Lung (tissue), 11 donors: ENCODE measurements at regions not wholly inside any gene's neighbourhood (a gene's known extent, or its start where the extent isn't known, plus 50 kb on each side); places are given as distances from the start of the nearest gene placed in this dataset.

Experiments used
- ATAC-seq: fragments of 200-7000 bp; cut with Tn5 transposase; one replicate; pipeline ENCODE4 v1.9.1; 2020; ENCODE audit warnings: moderate number of reproducible peaks; ENCODE audit not compliant: insufficient read depth, low FRiP score
- DNase-seq, 3 donors: peaks; one replicate each; pipeline ENCODE4 v3.0.0-alpha.2; 2013 to 2017
- H3K27ac ChIP-seq, 2 donors: one replicate each; pipeline ENCODE4 v1.5.1; 2013; ENCODE audit warnings: mild to moderate bottlenecking in 2 of 2, moderate library complexity in 2 of 2, control low read depth in 1 of 2, inconsistent platforms in 1 of 2, low read depth in 1 of 2, low read length in 1 of 2
- H3K27me3 ChIP-seq, 3 donors: one replicate each; pipeline ENCODE4 v1.5.1; 2013; ENCODE audit warnings: low read length in 2 of 3; ENCODE audit not compliant: control insufficient read depth in 3 of 3, insufficient read depth in 3 of 3
- H3K36me3 ChIP-seq, 4 donors: one replicate each; pipeline ENCODE4 v1.5.1; 2013; ENCODE audit warnings: low read length in 4 of 4, mild to moderate bottlenecking in 1 of 4, moderate library complexity in 1 of 4; ENCODE audit not compliant: control insufficient read depth in 4 of 4, insufficient read depth in 4 of 4
- H3K4me1 ChIP-seq, 5 donors: one replicate each; pipeline ENCODE4 v1.5.1; 2013; ENCODE audit warnings: low read length in 5 of 5, mild to moderate bottlenecking in 2 of 5, moderate library complexity in 1 of 5; ENCODE audit not compliant: control insufficient read depth in 5 of 5, insufficient read depth in 5 of 5
- H3K4me3 ChIP-seq: one replicate; pipeline ENCODE4 v1.5.1; 2013; ENCODE audit warnings: mild to moderate bottlenecking, control low read depth, moderate library complexity
- H3K9ac ChIP-seq, 2 donors: one replicate each; pipeline ENCODE4 v1.5.1; 2013; ENCODE audit warnings: low read length in 2 of 2, control low read depth in 1 of 2; ENCODE audit not compliant: insufficient read depth in 1 of 2
- H3K9me3 ChIP-seq, 4 donors: one replicate each; pipeline ENCODE4 v1.5.1; 2013; ENCODE audit warnings: low read length in 3 of 4, mild to moderate bottlenecking in 1 of 4, moderate library complexity in 1 of 4; ENCODE audit not compliant: control insufficient read depth in 4 of 4, insufficient read depth in 3 of 4
- WGBS, 2 donors: extraction: QIAGEN DNeasy Blood & Tissue Kit; methylation state at CpG; one replicate each; pipeline ENCODE4 v1.1.7; 2013; 5-methylcytosine and 5-hydroxymethylcytosine counted together
- TF ChIP-seq, protein P1 (sequence below): IDR thresholded peaks from 2 replicates; pipeline ENCODE4 v1.5.1; 2012; ENCODE audit warnings: mild to moderate bottlenecking; ENCODE audit errors: control extremely low read depth, extremely low read depth
- donor health status: control.
- donor health status: control.
- donor health status: Bipolar disorder and iron deficiency.
- donor health status: healthy.
- donor health status: DM: yes; HTN: yes; CAD: no.

DNA sequence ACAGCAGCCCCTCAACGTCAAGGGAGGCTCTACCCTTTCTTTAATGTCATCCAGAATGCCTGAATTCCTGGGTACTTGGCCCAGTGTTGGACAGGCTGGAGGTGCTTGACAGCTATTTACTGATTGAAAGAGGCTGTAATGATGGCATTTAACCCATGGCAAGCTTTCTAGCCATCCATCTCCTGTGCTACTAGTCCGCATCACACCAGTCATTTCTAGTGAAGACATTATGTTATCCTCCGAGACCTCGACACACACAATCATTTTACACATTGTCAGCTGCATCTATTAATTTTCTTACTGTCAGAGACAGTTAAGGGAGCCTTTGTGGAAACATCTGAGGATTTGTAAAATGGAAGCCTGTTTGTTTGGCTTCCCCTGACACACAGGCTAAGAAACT lies 149.3 kb upstream of the FSTL4 start:
- Histone ChIP-seq H3K27me3 (no peaks in the 10 kb centered on the region), H3K4me3 (no peak overlapping the region), H3K9me3 (no peaks in the 10 kb centered on the region), H3K4me1 (peaks cover 0 to 2% (median 0%) of the 10 kb centered on the region in 5 donors), H3K36me3 (no peaks in the 10 kb centered on the region), H3K9ac (no peak overlapping the region), H3K27ac (no peak overlapping the region)
- TF ChIP-seq, protein P1, sequence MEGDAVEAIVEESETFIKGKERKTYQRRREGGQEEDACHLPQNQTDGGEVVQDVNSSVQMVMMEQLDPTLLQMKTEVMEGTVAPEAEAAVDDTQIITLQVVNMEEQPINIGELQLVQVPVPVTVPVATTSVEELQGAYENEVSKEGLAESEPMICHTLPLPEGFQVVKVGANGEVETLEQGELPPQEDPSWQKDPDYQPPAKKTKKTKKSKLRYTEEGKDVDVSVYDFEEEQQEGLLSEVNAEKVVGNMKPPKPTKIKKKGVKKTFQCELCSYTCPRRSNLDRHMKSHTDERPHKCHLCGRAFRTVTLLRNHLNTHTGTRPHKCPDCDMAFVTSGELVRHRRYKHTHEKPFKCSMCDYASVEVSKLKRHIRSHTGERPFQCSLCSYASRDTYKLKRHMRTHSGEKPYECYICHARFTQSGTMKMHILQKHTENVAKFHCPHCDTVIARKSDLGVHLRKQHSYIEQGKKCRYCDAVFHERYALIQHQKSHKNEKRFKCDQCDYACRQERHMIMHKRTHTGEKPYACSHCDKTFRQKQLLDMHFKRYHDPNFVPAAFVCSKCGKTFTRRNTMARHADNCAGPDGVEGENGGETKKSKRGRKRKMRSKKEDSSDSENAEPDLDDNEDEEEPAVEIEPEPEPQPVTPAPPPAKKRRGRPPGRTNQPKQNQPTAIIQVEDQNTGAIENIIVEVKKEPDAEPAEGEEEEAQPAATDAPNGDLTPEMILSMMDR = no peak
- DNase-seq = no peak
- ATAC-seq = no peak
- WGBS, 2 donors = 72 to 81% methylated on average over 4 of the region's 4 CpGs

DNA sequence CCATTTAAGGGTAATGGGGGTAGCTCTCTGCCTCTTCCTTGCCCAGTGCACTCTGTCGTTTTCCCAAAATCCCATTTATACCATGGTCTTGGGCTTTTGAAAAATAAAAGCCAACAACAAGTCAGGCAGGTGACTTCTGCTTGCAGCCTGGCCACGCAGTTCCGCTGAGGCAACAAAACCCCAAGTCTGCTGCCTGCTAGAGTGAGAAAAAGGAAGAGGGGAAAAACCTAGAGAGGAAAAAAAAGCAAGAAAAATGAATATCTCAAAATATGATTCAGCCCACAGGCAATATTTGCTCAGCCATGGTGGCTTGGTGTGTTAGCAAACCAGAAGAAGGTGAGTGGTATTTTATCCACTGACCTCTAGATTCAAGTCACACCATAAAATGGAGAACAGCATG lies 148.2 kb upstream of the FSTL4 start:
- Histone ChIP-seq H3K4me1 (peaks cover 0 to 2% (median 0%) of the 10 kb centered on the region in 5 donors), H3K27me3 (no peaks in the 10 kb centered on the region), H3K27ac (no peak overlapping the region), H3K4me3 (no peak overlapping the region), H3K9ac (no peak overlapping the region), H3K36me3 (no peaks in the 10 kb centered on the region), H3K9me3 (no peaks in the 10 kb centered on the region)
- TF ChIP-seq, protein P1 = no peak
- no peak for DNase-seq
- 91 to 96% methylated on average over 3 of the region's 3 CpGs for WGBS, 2 donors
- ATAC-seq = no peak

DNA sequence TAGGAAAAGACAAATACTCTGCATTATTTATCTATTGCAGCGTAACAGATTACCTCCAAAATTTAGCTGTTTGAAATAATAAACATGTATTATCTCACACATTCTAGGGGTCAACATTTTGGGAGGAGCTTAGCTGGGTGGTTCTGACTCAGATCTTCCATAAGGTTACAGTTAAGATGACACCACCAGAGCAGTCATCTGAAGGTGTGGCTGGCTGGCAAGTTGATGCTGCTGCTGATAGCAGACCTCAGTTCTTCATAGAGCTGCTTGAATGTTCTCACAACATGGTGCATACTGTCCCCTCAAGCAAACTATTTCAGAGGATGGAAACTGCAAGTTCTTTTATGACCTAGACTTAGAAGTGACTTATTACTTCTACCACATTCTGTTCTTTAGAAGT lies 146.3 kb upstream of the FSTL4 start:
- no peak for ATAC-seq
- H3K4me3 ChIP-seq = no peak overlapping the region
- 39 to 92% methylated on average over 1 of the region's 1 CpG for WGBS, 2 donors
- no peak overlapping the region for H3K27ac ChIP-seq
- TF ChIP-seq, protein P1 = no peak
- DNase-seq = no peak
- no peaks in the 10 kb centered on the region for H3K4me1 ChIP-seq
- no peak overlapping the region for H3K9ac ChIP-seq
- no peaks in the 10 kb centered on the region for H3K27me3 ChIP-seq
- H3K36me3 ChIP-seq = no peaks in the 10 kb centered on the region
- no peaks in the 10 kb centered on the region for H3K9me3 ChIP-seq

DNA sequence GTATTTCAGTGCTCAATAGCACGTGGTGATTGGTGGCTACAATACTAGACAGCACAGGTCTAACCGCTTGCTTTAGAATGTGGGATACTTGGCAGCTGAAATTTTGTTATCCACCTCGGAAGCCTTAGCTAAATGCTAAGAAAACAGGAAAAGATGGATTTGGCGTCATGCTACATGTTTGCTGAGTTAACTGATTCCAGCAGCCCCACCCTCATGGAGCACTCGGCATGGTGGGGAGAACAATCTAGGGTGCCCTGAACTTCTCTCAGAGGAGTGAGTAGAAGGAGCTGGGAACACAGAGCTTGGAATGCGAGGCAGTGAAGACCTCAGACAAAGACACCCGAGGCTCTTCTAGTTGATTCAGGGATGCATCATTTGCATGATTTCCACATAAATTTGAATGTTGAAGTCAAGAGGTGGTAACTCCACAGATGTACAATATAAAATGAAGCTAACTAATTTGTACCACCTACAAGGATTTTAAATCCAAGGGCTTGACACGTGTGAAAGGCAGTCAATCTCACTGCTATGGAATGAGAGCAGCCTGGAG lies 145.1 kb upstream of the FSTL4 start:
- 55 to 73% methylated on average over 8 of the region's 8 CpGs for WGBS, 2 donors

More for the DNA sequence above, 145.1 kb upstream of the FSTL4 start:
- ATAC-seq (no peak), DNase-seq (no peak)
- Histone ChIP-seq H3K4me3 (no peak overlapping the region), H3K9ac (no peak overlapping the region), H3K36me3 (no peaks in the 10 kb centered on the region), H3K4me1 (no peaks in the 10 kb centered on the region), H3K9me3 (no peaks in the 10 kb centered on the region), H3K27me3 (no peaks in the 10 kb centered on the region), H3K27ac (no peak overlapping the region)
- TF ChIP-seq, protein P1 = no peak
